GM18861 (cell line): ENCODE measurements at regions not wholly inside any gene's neighbourhood (a gene's known extent, or its start where the extent isn't known, plus 50 kb on each side); places are given as distances from the start of the nearest gene placed in this dataset.

ENCODE experiments used
- ATAC-seq: cut with Tn5 transposase; IDR thresholded peaks from one replicate; pipeline ENCODE4 v1.9.1; 2021; ENCODE audit not compliant: unreplicated experiment

DNA sequence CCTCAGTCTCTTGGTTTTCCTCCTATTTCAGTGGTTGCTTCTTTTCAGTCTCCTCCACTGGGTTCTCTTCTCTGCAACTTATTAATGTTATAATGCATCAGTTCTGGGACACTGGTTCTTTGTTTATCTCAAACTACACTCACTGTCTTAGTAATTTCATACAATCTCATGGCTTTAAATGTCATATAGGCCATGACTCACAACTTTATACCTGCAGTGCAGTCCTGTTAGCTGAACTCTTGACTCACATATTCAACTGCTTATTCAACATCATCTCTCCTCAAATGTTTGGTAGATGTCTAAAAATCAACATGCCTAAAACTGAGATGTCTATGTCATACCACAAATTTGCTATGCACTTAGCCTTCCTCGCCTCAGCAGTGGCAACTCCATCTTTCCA lies 101.2 kb upstream of the PALS2 start:
- no peak for ATAC-seq

DNA sequence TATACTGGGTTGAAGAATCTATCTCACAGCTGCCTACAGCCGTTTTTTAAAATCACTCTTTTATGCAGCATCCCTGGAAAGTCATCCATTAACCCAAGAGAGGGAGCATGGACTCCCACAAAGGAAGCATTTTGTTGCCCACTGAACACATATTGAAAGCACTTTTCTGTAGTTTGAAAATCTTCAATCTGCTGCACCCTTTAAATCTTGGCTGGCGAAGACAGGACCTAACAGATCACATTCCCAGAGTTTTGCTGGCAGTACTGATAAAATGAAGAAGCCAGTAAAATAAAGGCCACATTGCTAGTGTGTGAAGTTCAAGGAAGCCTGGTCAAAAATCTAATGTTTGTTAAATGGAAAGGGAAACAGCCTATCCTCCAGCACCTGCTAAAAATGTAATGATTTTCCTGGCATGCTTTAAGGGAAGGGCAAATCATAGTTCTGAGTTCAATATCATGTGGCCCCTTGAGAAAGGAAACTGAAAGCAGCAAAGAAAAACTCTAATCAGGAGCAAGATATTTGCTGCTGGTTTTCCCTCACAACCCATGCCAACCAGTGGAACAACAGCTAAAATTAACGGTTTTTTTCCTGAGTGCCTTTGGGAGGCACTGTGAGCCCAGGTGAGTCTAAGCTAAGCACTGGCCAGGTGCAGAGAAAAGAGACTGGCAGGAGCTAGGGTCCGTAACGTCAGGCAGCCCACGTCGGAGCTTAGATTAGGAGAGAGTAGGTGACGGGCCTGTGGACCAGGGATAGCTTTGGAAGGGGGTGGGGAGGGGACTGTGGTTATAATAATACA lies 97.9 kb upstream of the PALS2 start:
- no peak for ATAC-seq

DNA sequence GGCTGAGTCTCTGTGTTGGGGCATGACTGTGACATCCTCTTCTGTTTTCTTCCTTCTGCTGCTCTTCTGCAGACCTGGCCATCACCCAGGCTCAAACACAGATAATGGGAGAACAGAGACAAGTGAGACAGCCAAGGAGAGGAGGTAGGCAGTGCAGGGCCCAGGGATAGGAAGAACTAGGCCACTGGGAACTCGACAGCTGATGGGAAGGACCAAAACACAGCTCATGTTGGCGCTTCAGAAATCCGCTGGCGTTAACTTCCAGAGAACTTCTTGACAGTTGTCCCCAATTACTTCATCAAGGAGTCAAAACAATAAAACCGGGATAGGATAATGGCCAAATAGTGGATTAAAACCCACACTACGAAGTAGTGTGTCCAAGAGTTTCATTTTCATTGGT lies 97.0 kb upstream of the PALS2 start:
- no peak for ATAC-seq

DNA sequence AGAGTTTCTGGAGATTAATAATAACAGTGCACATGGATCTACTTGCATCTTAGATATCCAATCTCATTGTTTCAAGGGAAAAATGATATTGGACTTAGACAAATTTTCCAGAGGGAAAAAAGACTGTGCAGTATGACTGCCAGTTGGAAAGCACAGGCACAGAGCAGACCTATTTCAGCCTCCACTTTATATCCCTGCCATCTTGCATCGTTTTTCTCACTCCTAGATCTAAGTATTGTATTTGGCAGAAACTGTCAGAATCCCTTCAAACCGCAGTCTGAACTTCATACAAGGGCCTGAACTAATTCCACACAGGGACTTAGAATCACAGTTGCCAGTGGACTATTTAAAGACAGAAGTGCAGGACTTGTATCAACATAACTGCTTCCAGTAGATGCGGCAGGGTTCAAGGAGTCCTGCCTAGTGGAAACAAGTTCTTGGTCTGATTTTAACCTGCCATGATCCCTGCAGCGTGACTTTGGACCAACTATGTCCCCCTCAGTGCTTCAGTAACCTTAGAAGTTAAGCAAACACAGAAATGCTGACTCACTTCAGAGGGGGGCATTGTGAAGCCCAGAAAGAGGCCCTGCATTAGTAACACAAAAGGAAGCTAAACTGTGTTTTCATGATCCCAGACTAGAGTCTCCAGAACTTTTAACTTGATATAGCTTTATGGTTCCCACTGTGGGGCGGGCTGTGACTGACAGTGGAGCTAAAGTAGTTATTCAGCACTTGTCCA lies 95.7 kb upstream of the PALS2 start:
- ATAC-seq: no peak

DNA sequence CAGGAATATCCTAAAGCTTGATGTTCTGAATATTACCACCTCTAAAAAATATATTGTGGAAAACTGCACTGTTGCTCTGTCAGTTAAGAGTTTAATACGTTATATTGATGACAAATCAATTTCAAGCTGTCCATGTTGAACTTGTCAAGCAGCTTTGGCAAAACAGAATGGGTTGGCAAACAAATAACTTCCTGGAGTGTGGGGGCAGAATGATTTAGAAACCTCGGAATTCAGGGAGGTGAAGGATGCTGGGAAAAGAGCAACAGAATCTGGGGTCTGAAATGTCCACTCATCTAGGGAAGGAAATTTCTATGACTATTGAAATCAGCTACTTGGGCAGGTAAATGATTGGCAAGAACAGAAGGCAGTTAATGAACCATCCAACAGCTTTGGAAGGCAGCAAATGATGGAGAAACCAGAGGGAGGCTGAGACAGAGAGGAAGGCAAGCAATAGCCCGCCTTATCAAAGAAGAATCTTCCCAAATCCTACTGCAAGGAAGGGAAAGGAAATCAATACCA lies 95.1 kb upstream of the PALS2 start:
- ATAC-seq: no peak

DNA sequence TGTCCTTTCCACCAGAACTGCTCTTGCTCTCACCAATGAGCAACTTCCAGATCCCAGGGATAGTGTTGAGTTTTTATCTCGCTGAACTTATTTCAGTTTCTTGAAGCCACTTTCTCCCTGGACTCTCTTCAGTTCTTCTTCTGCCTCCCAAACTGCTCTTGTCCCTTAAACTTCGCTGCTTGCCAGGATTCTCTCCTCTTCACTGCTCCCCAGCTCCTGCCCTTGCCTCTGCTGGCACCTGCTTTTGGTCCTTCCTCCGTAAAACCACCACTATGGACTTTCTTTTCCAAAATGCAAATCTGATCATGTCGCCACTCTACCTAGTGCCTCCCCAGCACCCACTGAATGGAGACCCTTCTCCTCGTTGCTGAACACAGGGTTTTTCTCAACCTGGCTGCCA lies 92.8 kb upstream of the PALS2 start:
- ATAC-seq: no peak

DNA sequence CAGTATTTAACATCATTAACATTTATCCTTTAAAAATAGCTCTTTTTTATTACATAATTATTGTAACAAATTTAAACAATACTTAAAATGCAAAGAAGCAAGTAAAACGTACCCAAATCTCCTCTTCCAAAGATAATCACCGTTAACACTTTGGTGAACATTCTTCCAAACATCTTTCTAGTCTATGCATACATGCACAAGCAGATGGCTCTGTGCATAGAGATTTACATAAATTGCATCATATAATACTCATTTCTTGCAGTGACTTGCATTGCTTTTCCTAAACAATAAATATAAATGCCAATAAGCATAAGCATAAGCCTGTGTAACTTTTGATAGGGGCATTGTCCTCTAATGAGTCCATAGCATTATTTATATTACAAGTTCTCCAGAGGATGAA lies 89.4 kb upstream of the PALS2 start:
- ATAC-seq: no peak

DNA sequence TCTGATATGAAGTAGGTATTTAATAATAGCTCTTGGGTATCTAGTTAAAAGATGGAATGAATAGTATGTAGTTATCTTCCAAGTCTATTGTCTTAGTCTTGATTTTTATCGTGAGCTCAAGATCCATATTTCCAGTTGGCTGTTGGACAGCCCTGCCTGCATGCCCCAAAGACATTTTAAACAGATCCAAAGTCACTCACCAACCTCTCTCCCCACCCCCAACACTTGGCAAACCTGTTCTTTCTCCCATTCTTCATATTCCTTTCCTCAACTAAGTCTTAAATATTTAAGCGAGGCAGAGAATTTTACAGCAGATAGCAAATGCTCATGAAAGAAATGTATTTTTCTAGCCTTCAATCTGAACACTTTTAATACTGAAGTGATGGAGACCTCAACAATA lies 80.7 kb upstream of the PALS2 start:
- no peak for ATAC-seq

DNA sequence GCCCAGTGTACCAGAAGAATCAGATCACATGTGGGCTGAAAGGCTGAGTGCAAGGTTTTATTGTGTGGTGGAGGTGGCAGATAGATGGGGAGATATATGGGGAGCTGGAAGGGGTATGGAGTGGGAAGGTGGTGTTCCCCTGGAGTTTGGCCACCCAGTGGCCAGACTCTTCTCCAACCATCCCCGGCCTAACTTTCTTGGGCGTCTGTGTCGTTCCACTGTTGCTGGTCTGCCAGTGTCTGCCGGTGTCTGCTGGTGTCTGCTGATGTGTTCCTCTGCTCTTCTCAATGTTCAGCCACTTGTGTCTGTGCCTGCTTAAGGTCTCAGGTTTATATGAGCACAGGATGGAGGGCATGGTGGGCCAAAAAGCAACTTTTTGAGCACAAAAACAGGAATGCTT lies 78.4 kb upstream of the PALS2 start:
- no peak for ATAC-seq

DNA sequence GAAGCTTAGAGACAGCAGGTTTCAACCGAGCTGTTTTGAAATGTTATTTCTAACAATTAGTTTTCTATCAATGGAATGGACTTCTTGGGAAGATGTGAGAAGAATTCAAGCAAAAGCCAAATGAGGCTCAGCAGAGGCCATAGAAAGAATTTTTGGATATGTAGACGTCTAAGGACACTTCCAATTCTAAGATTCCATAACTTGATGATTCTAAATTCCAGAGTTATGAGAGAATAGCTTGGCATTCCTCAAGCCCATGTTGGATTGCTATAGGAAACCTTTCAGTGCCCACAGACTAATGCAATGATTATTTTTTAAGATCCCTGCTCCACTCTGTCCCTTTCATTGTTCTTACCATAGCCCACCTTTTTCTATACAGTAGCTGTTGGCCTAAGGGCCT lies 77.2 kb upstream of the PALS2 start:
- ATAC-seq: no peak

DNA sequence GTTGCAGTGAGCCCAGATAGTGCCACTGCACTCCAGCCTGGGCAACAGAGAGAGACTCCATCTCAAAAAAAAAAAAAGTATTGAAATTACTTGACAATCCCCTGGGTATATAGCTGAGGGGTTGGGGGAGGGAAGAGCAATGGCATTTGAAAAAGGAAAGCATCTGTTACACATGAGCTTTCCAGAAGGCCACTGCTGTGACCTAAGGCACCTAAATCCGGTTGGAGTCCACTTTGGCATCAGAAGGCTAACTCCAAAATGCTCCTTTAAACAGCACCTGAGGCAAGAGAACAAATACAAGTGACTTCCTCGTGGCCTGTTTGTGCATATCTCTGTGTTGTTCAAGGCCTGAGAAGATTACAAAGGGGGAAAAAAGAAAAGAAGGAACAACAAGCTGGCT lies 74.8 kb upstream of the PALS2 start:
- no peak for ATAC-seq

DNA sequence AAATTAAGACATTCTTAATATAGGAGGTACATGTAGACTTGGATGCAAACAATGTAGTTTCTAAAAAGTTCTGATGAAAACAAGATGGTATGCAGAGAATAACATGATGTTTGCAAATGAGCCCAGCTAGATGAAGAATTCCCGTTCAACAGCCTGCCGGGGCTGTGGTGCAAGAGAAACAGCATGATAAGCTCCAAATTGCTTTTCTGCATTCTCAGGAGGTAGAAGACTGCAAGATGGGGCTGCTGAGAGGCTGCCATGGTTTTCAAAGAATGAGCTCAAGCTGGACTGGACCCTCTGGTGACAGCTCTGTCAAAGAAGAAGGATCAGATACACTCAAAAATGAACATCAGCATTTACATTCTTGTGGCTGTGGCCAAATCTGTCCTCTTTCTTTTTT lies 73.4 kb upstream of the PALS2 start:
- no peak for ATAC-seq

DNA sequence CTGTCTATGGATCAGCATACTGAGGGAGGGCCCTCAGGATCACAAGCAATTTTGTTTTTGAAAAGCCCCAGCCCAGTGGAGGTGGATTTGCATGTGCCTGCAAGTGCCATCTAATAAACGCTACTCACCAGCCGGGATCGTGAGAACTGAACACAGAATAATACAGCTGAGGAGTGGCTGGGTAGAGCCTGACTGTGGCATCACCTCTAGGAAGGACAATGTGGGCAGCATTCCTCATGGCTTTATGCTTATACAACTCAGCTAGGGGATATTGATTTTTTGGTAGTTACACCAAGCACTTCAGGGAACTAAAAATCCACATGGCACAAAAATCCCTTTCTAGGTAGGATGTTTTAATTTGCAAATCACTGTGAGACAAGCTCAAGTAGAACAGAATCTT lies 72.7 kb upstream of the PALS2 start:
- no peak for ATAC-seq

DNA sequence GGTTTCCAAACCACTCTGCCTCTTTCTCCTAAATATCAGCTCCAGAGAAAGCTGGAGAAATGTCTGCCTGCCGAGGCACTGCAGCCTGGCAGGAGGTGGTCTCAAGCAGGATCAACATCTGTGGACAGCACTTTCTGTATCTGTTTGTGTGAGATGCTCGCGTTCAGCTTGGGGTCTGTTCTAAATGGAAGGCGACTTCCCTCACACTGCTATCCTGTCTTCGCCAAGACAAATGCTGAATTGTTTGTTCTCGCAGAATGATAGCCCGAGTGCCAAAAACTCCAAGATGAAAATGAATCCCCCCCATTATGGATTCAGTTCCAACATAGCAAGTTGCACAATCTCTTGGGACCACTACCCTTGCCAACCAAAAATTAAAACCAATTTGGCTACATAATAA lies 72.2 kb upstream of the PALS2 start:
- ATAC-seq: no peak

DNA sequence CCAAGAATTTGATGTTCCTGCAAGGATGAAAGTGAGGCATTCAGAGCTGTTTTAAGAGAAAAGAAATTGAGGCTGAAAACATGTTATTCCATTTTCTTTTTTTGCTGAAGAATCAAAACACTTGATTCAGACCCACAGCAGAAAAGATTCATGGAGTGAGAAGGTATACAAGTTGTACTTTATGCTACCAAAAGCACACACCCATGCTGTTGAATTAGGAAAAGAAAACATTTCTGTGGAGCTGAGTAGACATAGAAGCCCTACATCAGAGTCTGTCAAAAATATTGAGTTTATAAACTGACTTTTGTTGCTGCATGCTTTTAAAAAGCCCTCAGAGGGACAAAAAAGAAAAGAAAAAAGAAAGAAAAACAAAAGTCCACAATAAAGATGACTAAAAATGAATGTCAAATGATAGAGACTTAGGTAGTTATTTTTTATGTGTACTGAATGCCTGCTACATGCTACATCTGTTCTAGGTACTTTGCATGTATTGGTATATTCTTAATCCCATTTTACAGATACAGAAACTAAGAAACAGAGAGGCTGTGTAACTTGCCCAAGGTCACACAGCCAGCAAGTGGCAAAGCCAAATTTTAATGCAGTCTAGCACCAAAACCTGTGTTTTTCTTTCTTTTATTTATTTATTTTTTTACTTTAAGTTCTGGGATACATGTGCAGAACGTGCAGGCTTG lies 71.7 kb upstream of the PALS2 start:
- ATAC-seq: no peak

DNA sequence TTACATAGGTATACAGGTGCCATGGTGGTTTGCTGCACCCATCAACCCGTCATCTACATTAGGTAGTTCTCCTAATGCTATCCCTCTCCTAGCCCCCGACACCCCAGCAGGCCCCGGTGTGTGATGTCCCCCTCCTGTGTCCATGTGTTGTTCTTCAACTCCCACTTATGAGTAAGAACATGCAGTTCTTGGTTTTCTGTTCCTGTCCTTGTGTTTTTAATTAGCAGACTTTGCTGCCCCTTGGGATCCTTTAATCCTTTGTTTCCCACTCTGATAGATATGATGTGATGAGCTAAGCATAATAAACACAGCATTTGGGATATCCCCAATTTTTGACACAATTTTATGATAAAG lies 71.1 kb upstream of the PALS2 start:
- no peak for ATAC-seq

DNA sequence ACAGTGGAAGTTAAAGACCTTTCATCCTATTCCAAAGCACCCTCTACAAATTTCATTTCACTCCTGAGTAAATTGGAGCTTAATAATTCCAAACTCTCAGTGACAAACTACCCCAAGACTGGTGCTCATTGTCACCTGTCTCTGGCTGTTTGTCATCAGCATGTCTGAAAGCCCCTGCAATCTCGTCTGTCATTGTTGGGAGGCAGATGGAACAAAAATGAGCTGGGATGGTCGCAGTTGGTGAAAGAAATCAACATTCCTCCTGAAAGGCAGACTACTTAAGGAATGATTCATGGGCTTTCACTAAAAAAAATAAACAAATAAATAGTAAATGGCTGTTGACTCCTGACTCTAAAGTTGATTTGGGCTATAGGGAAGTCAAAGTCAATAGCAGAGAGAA lies 69.7 kb upstream of the PALS2 start:
- no peak for ATAC-seq

DNA sequence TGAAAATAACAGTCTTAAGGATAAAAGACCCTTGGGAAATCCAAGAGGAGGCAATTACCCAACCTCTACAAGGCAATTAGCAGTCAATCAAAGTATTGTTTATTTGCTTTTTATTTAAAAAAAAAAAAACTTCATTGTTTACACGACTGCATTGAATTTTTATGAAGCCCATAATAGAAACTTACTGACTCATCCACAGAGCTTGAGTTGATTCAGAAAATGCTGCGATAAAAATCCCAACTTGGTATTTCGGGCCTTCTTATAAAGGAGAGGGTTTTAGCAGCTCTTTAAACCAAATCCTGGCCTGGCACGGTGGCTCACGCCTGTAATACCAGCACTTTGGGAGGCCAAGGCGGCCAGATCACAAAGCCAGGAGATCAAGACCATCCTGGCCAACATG lies 69.2 kb upstream of the PALS2 start:
- no peak for ATAC-seq

DNA sequence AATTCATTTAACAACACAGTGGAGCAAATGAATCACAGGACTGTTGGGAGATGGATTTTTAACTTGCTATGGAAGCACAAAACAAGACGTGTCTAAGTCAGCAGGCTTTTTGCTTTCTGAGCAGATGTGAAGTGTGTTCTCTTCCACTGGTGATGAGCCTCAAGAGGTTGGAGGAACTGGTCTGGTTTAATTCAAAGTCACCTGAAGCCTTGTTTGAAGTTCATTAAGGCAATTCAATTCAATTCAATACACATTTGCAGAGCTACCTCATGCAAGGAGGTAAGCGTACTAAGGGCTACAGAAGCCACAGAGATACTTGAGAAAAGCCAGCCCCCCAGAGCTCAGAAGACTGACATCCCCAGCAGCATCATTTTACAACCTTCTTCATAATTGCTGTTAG lies 68.4 kb upstream of the PALS2 start:
- no peak for ATAC-seq

DNA sequence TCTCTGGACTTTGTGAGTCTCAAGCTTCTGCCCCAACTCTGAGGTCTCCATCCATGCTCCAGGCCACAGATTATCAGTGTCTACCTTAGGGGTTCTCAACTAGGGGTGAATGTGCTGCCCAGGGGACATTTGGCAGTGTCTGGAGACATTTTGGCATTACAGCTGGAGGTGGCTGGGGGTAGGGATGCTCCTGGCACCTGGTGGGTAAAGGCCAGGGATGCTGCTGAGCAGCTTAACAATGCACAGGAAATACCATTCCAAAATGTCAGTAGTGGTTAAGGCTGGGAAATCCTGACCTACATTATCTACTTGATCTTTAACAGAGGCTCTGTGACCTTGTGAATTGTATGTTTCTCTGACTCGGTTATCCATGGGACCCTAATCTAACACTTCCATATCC lies 67.3 kb upstream of the PALS2 start:
- ATAC-seq: no peak

DNA sequence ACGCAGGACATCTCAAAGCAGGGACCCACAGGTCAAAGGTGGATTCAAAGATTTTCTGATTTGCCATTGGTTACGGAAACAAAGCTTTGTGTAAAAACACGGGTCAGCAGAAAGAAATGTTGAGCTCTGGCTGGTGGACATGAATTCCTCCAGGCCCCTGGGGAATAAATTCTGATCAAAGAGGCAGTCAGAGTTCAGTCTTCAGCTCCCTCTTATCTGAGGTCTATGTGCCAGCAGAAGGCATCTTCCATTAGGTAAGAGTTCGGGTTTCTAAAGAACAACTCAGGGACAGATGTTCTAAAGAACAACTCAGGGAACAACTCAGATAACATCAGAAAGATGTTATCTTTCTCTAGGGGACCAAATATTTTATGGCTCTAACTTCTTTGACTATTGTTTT lies 64.9 kb upstream of the PALS2 start:
- ATAC-seq: no peak

DNA sequence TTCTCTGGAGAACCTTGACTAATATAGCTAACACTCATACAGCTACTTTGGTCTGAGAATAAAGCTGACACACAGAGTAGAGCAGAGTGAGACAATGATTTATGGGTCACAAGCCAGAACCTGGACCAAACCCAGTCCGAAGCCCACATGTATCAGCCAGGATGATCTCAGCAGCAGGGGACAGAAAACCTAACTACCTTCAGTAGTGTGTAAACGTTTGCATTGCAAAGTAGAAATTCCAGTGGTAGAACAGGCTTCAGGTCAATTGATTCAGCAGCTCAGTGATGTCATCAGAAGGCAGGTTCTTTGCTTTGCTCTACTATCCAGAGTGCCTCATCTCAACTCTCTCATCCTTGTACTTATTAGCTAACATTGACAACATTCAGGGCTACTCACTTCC lies 62.5 kb upstream of the PALS2 start:
- no peak for ATAC-seq
